Panc1 (cell line): ENCODE measurements at regions not wholly inside any gene's neighbourhood (a gene's known extent, or its start where the extent isn't known, plus 50 kb on each side); places are given as distances from the start of the nearest gene placed in this dataset.

ENCODE experiments used
- ATAC-seq: fragments of 200-7000 bp; cut with Tn5 transposase; 2 replicates; pipeline ENCODE4 v1.9.1; 2020; ENCODE audit warnings: mild to moderate bottlenecking, moderate library complexity
- BruUV-seq: library from RNA; stranded (reverse); fragments of 400-500 nt; replicated peaks from 2 replicates; lab custom pipeline; 2021; lab: Mats Ljungman, UMichigan
- CTCF ChIA-PET: fragments of 300-600 bp; sonication (Branson Sonifier 250); formaldehyde crosslinking; loops from one replicate; lab custom pipeline; 2022; ENCODE audit warnings: antibody characterized with exemption; lab: Charles Lee
- POLR2A ChIA-PET: fragments of 300-600 bp; sonication (Branson Sonifier 250); formaldehyde crosslinking; loops from one replicate; lab custom pipeline; 2022; ENCODE audit warnings: antibody characterized with exemption; lab: Charles Lee
- DNase-seq: peaks from one replicate; pipeline ENCODE4 v3.0.0-alpha.2; 2010; ENCODE audit warnings: low read depth, low spot score
- H3K27ac ChIP-seq: 2 replicates; pipeline ENCODE4 v1.5.1; 2011; ENCODE audit warnings: mild to moderate bottlenecking, low read length, inconsistent platforms
- H3K27me3 ChIP-seq: fragments of 200-500 bp; sonication (Bioruptor generic); 2 replicates; pipeline ENCODE4 v1.6.0; 2014; ENCODE audit warnings: low read length, inconsistent platforms; ENCODE audit not compliant: control insufficient read depth, insufficient read depth
- H3K36me3 ChIP-seq: fragments of 200-500 bp; sonication (Bioruptor generic); 2 replicates; pipeline ENCODE4 v1.5.1; 2014; ENCODE audit warnings: inconsistent platforms, mild to moderate bottlenecking, low read length, moderate library complexity; ENCODE audit not compliant: control insufficient read depth, insufficient read depth
- H3K4me1 ChIP-seq: 2 replicates; pipeline ENCODE4 v1.5.1; 2011; ENCODE audit warnings: inconsistent platforms, mild to moderate bottlenecking, low read length, moderate library complexity; ENCODE audit not compliant: control insufficient read depth, insufficient read depth
- H3K4me3 ChIP-seq, 2 experiments: 2 replicates each; pipeline ENCODE4 v1.5.1; 2011 to 2012; ENCODE audit warnings: low read depth in 2 of 2, low read length in 2 of 2, mild to moderate bottlenecking in 2 of 2, inconsistent platforms in 1 of 2, moderate library complexity in 1 of 2
- H3K9me3 ChIP-seq: fragments of 200-500 bp; sonication (Bioruptor generic); 2 replicates; pipeline ENCODE4 v1.5.1; 2014; ENCODE audit warnings: low read depth, mild to moderate bottlenecking, inconsistent platforms, low read length, moderate library complexity; ENCODE audit not compliant: control insufficient read depth, insufficient read depth
- CTCF ChIP-seq: fragments of 450-650 bp; IDR thresholded peaks from 2 replicates; pipeline ENCODE4 v1.5.1; 2017; ENCODE audit warnings: mild to moderate bottlenecking
- POLR2AphosphoS5 ChIP-seq: IDR thresholded peaks from 2 replicates; pipeline ENCODE4 v1.6.1; 2012; ENCODE audit warnings: mild to moderate bottlenecking, low read depth, low read length, moderate library complexity
- REST ChIP-seq, 2 experiments: IDR thresholded peaks; 2 replicates each; pipeline ENCODE4 v1.6.1; 2011 to 2012; ENCODE audit warnings: low read depth in 2 of 2, control low read depth in 1 of 2, low read length in 1 of 2, mild to moderate bottlenecking in 1 of 2, moderate library complexity in 1 of 2; ENCODE audit not compliant: insufficient read depth in 1 of 2
- SIN3A ChIP-seq: IDR thresholded peaks from 2 replicates; pipeline ENCODE4 v1.6.1; 2012; ENCODE audit warnings: low read depth, mild to moderate bottlenecking, low read length, moderate library complexity, borderline replicate concordance; ENCODE audit not compliant: insufficient read depth
- TCF7L2 ChIP-seq: IDR thresholded peaks from 2 replicates; pipeline ENCODE4 v1.6.1; 2011; ENCODE audit warnings: mild to moderate bottlenecking, low read depth, low read length, inconsistent platforms
- in situ Hi-C: cut with HindIII; loops from 2 replicates; pipeline ENCODE4 v1.10.0; 2016; ENCODE audit warnings: low sequenced_read_pairs, low pct_unique_long_range_greater_than_20kb
- intact Hi-C: fragments of 100-400 bp; cut with micrococcal nuclease; formaldehyde crosslinking; loops from one replicate; pipeline ENCODE4 v1.10.0; 2022; ENCODE audit not compliant: unreplicated experiment

GRCh38 chrX:113935518-113935917 is 648.4 kb upstream of the HTR2C start:
- Histone ChIP-seq H3K27ac (no peak overlapping the region), H3K9me3 (no peaks in the 10 kb centered on the region), H3K27me3 (no peaks in the 10 kb centered on the region), H3K4me3 (no peak overlapping the region), H3K4me1 (no peaks in the 10 kb centered on the region), H3K36me3 (no peaks in the 10 kb centered on the region)
- intact Hi-C loops (no loop called here), in situ Hi-C loops (no loop called here)
- ChIA-PET POLR2A (no interaction called here), CTCF (no interaction called here)
- no TSS peak for BruUV-seq
- TF ChIP-seq SIN3A (no peak), CTCF (no peak), TCF7L2 (no peak), REST (IDR thresholded peaks at IDR 0.05; ENCODE audit: insufficient read depth in 1 of 2, low read depth in 2 of 2, low read length in 1 of 2) (no peak), POLR2AphosphoS5 (no peak)
- DNase-seq, result no peak
- ATAC-seq, result no peak

GRCh38 chrX:113933931-113934330 is 650.0 kb upstream of the HTR2C start:
- ATAC-seq (no peak), DNase-seq (no peak)
- POLR2A ChIA-PET, result no interaction called here
- Histone ChIP-seq H3K27ac (no peak overlapping the region), H3K4me3 (no peak overlapping the region), H3K9me3 (no peaks in the 10 kb centered on the region), H3K27me3 (no peaks in the 10 kb centered on the region), H3K36me3 (no peaks in the 10 kb centered on the region), H3K4me1 (no peaks in the 10 kb centered on the region)
- intact Hi-C loops, result no loop called here
- in situ Hi-C loops, result no loop called here
- CTCF ChIA-PET, result no interaction called here
- TF ChIP-seq SIN3A (no peak), REST (IDR thresholded peaks at IDR 0.05; ENCODE audit: insufficient read depth in 1 of 2, low read depth in 2 of 2, low read length in 1 of 2) (no peak), CTCF (no peak), TCF7L2 (no peak), POLR2AphosphoS5 (no peak)
- no TSS peak for BruUV-seq
